ENCODE measurements at regions not wholly inside any gene's neighbourhood (a gene's known extent, or its start where the extent isn't known, plus 50 kb on each side); places are given as distances from the start of the nearest gene placed in this dataset.

DNA sequence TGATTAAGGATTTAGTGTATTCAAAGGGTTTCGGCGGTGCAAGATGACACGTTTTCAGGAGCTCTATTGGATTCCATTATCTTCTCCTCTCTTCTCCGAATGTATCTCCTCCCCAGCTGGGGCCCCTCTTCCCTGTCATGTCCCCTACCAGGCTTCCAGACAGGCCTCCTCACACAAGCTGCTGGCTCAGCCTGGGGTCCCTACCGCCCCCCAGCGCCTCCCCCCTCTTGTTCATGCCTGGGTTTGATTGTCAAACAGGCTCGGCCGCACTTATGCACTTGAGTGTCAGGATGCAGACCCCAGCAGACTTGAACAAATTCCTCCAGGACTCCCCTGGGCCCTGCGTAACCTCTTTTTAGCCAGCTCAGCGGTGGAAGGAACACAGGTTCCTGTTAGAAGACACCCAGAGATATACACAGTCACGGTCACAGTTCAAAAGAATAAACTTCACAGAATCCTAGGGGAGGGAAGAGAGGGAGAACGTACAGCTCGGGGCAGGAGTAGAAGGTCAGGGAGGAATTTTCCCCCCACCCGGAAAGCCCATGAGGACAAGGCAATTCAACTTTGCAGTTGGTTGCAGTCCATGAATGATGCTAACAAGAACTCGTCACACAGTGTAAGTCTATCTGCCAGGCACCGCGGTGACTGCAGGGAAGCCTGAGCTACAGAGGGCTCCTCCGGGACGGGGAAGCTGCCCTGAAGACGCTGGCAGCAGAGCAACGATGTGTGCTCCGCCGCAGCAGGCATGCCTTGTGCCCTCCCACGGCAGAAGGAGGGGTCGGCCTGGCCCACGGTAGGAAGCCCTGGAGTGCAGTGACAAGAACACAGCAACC, 560.0 kb downstream of the BNC2 start:
- Mint-ChIP-seq H3K27ac (no peak overlapping the region), H3K9me3 (no peaks in the 10 kb centered on the region; a peak in 1 of 5 replicates), H3K27me3 (ENCODE audit: low read depth) (peaks cover 2% of the 10 kb centered on the region), H3K4me3 (no peak overlapping the region; a peak in 1 of 5 replicates), H3K36me3 (ENCODE audit: insufficient read depth in 1 of 3, low read depth in 3 of 3) (no peaks in the 10 kb centered on the region), H3K4me1 (peaks cover 17 to 29% of the 10 kb centered on the region in 2 experiments)
- no peak overlapping the region for H3K56ac ChIP-seq (ENCODE audit: insufficient read length, low read depth, low read length)
- no peak overlapping the region for H2BK5ac ChIP-seq (ENCODE audit: insufficient read length, low read length)
- TF ChIP-seq, protein P1, sequence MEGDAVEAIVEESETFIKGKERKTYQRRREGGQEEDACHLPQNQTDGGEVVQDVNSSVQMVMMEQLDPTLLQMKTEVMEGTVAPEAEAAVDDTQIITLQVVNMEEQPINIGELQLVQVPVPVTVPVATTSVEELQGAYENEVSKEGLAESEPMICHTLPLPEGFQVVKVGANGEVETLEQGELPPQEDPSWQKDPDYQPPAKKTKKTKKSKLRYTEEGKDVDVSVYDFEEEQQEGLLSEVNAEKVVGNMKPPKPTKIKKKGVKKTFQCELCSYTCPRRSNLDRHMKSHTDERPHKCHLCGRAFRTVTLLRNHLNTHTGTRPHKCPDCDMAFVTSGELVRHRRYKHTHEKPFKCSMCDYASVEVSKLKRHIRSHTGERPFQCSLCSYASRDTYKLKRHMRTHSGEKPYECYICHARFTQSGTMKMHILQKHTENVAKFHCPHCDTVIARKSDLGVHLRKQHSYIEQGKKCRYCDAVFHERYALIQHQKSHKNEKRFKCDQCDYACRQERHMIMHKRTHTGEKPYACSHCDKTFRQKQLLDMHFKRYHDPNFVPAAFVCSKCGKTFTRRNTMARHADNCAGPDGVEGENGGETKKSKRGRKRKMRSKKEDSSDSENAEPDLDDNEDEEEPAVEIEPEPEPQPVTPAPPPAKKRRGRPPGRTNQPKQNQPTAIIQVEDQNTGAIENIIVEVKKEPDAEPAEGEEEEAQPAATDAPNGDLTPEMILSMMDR (conservative IDR thresholded peaks at IDR 0.05), result no peak
- H3K18ac ChIP-seq (ENCODE audit: insufficient read length, low read depth, low read length), result no peak overlapping the region
- no peaks in the 10 kb centered on the region for H4K20me1 ChIP-seq (ENCODE audit: control insufficient read depth, insufficient read depth, insufficient read length)
- no peak overlapping the region for H2BK15ac ChIP-seq (ENCODE audit: low read depth, low read length)
- no peaks in the 10 kb centered on the region for H3K23me2 ChIP-seq (ENCODE audit: insufficient read length, low read depth, low read length, poor library complexity, severe bottlenecking)
- no peak overlapping the region for H2AK5ac ChIP-seq (ENCODE audit: insufficient read length, low read length)
- H3K4ac ChIP-seq (ENCODE audit: low read depth, low read length), result no peak overlapping the region
- no peaks in the 10 kb centered on the region for H3K79me2 ChIP-seq (ENCODE audit: insufficient read depth, low read length)
- no peak overlapping the region for H2AFZ ChIP-seq (ENCODE audit: low read length)
- no peaks in the 10 kb centered on the region for H3K27me3 ChIP-seq (ENCODE audit: insufficient read depth, low read length)
- H4K5ac ChIP-seq (ENCODE audit: insufficient read length, low read depth, low read length), result no peak overlapping the region
- no peak overlapping the region for H3K4me2 ChIP-seq (ENCODE audit: insufficient read depth, insufficient read length, low read length)
- no peaks in the 10 kb centered on the region for H3K9me3 ChIP-seq (ENCODE audit: control insufficient read depth, low read depth, low read length)
- H2BK12ac ChIP-seq (ENCODE audit: insufficient read length, low read depth, low read length), result no peak overlapping the region
- H2BK120ac ChIP-seq (ENCODE audit: low read depth, low read length, poor library complexity, severe bottlenecking), result no peak overlapping the region
- peak; percentile 33 for DNase-seq
- no peak overlapping the region for H3K27ac ChIP-seq (ENCODE audit: insufficient read length, low read depth, low read length)
- H3K9ac ChIP-seq (ENCODE audit: extremely low read depth, insufficient read length, low read length), result no peak overlapping the region
- H4K8ac ChIP-seq (replicated peaks; ENCODE audit: insufficient read length, low read depth, low read length), result no peak overlapping the region
- H3K4me1 ChIP-seq (ENCODE audit: insufficient read depth, low read length), result no peaks in the 10 kb centered on the region; the same call in 1 of the 2 replicates
- no peak overlapping the region for H2BK20ac ChIP-seq (ENCODE audit: low read depth, low read length, poor library complexity, severe bottlenecking)
- no peaks in the 10 kb centered on the region for H3K79me1 ChIP-seq (ENCODE audit: insufficient read depth, low read depth, low read length, poor library complexity, severe bottlenecking)
- no peak overlapping the region for H3T11ph ChIP-seq (ENCODE audit: low read length)
- H3K23ac ChIP-seq (ENCODE audit: insufficient read length, low read depth, low read length), result no peak overlapping the region
- peak overlapping the region; percentile 58 for H4K91ac ChIP-seq (ENCODE audit: insufficient read length, low read depth, low read length)
- WGBS (ENCODE audit: extremely low coverage, insufficient read length, low lambda C conversion rate), result no CpG with 5 or more reads among the region's 26 CpGs
- H3K14ac ChIP-seq (ENCODE audit: insufficient read depth, low read length), result peak overlapping the region; percentile 63; the same call in 1 of the 2 replicates
